ENCODE measurements at regions not wholly inside any gene's neighbourhood (a gene's known extent, or its start where the extent isn't known, plus 50 kb on each side); places are given as distances from the start of the nearest gene placed in this dataset.
"Not testable (repeated sequence)": the region's sequence is repeated elsewhere in the genome, so short reads cannot be mapped to it uniquely, and the experiment has no call there.

GRCh38 chr9:101951598-101951997 lies 213.2 kb upstream of the GRIN3A start:
- no peak for DNase-seq

- no peak for DNase-seq
These were observed 193.3 kb upstream of the GRIN3A start for GRCh38 chr9:101931756-101932155.

- no peak for DNase-seq
These were observed 192.3 kb upstream of the GRIN3A start for GRCh38 chr9:101930783-101931182.

- no peak for DNase-seq
These were observed 187.1 kb upstream of the GRIN3A start for GRCh38 chr9:101925498-101925897.

GRCh38 chr9:101923451-101923850 lies 185.0 kb upstream of the GRIN3A start:
- DNase-seq: no peak

- DNase-seq: not testable (repeated sequence)
These were observed 178.5 kb upstream of the GRIN3A start for GRCh38 chr9:101916948-101917347.

- DNase-seq: no peak
These were observed 177.0 kb upstream of the GRIN3A start for GRCh38 chr9:101915482-101915881.

GRCh38 chr9:101912698-101913097 lies 174.3 kb upstream of the GRIN3A start:
- no peak for DNase-seq

GRCh38 chr9:101907466-101907865 lies 169.0 kb upstream of the GRIN3A start:
- no peak for DNase-seq

GRCh38 chr9:101904845-101905244 lies 166.4 kb upstream of the GRIN3A start:
- no peak for DNase-seq

- DNase-seq: no peak
These were observed 163.6 kb upstream of the GRIN3A start for GRCh38 chr9:101902051-101902450.

GRCh38 chr9:101897196-101897595 lies 158.7 kb upstream of the GRIN3A start:
- DNase-seq: no peak

GRCh38 chr9:101893661-101894646 lies 155.5 kb upstream of the GRIN3A start:
- no peak for DNase-seq

- DNase-seq: no peak
These were observed 143.1 kb upstream of the GRIN3A start for GRCh38 chr9:101881508-101881907.

GRCh38 chr9:101880846-101881245 lies 142.4 kb upstream of the GRIN3A start:
- DNase-seq: no peak

- DNase-seq: no peak
These were observed 140.3 kb upstream of the GRIN3A start for GRCh38 chr9:101878734-101879133.

GRCh38 chr9:101877439-101877838 lies 139.0 kb upstream of the GRIN3A start:
- DNase-seq: no peak

- no peak for DNase-seq
These were observed 123.0 kb upstream of the GRIN3A start for GRCh38 chr9:101861472-101861871.

GRCh38 chr9:101860920-101861319 lies 122.5 kb upstream of the GRIN3A start:
- no peak for DNase-seq

GRCh38 chr9:101859620-101860019 lies 121.2 kb upstream of the GRIN3A start:
- DNase-seq: no peak

GRCh38 chr9:101858026-101858425 lies 119.6 kb upstream of the GRIN3A start:
- DNase-seq: no peak

- DNase-seq: no peak
These were observed 110.8 kb upstream of the GRIN3A start for GRCh38 chr9:101849102-101849707.

GRCh38 chr9:101848485-101848919 lies 110.1 kb upstream of the GRIN3A start:
- no peak for DNase-seq

GRCh38 chr9:101846161-101846560 lies 107.7 kb upstream of the GRIN3A start:
- no peak for DNase-seq
